ENCODE measurements at regions not wholly inside any gene's neighbourhood (a gene's known extent, or its start where the extent isn't known, plus 50 kb on each side); places are given as distances from the start of the nearest gene placed in this dataset.

DNA sequence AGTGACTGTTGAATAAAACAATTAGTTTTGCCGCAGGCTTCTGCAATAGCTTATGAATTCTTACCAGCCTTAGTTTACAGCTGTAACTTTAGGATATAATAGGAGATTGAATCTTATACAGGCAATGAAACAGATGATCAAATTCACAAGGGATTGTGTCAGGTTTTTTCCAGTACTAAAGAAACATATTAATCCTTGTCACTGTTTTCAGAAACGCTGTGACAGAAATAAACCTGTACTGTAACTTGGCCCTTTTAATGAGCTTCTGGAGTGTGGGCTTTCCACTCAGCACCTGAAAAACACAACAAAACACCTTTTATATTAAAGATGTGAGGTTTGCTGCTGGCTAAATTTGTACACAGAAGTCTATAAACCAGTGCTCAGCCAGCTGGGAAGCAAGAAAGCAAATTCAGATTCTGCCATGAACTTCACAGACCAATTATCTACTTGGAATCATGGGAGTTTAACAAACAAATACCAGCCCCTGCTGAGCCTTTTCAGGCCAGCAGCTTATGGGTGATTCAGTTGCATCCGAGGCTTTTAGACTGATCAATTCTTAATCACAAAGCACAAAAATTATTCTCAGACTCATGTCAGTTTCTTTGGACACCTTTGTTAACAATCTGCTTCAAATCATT lies 109.5 kb downstream of the FOXG1 start:
- Histone ChIP-seq H3K4me1 (replicated peaks in 1 of 4; ENCODE audit: control insufficient read depth in 3 of 4, insufficient read depth in 4 of 4, low read length in 3 of 4) (peaks cover 0 to 7% (median 0%) of the 10 kb centered on the region in 4 experiments; a peak in 3 of 7 replicates), H4K91ac (replicated peaks; ENCODE audit: insufficient read length, low read length) (no peak overlapping the region), H3K79me1 (ENCODE audit: low read depth, low read length) (no peaks in the 10 kb centered on the region), H3K27ac (ENCODE audit: low read depth, low read length) (no peak overlapping the region), H3K27me3 (replicated peaks in 1 of 4; ENCODE audit: control insufficient read depth in 3 of 4, extremely low read depth in 1 of 4, insufficient read depth in 3 of 4, low read length in 3 of 4) (no peaks in the 10 kb centered on the region), H3K14ac (ENCODE audit: insufficient read length) (no peak overlapping the region), H4K8ac (ENCODE audit: extremely low read depth, insufficient read depth, low read length) (no peak overlapping the region), H3K56ac (replicated peaks; ENCODE audit: insufficient read length, low read depth, low read length) (no peak overlapping the region), H3K18ac (ENCODE audit: extremely low read depth, low read length) (no peak overlapping the region), H2AFZ (ENCODE audit: low read length) (peak overlapping the region; percentile 94; the same call in 1 of the 2 replicates), H3K4me3 (ENCODE audit: extremely low read depth in 1 of 4, insufficient read depth in 2 of 4, low read depth in 3 of 4, low read length in 4 of 4) (no peak overlapping the region), H2BK15ac (ENCODE audit: low read length) (no peak overlapping the region), H3K4ac (replicated peaks; ENCODE audit: insufficient read length, low read depth, low read length) (no peak overlapping the region), H2BK20ac (ENCODE audit: low read length) (no peak overlapping the region), H4K20me1 (replicated peaks in 1 of 2; ENCODE audit: control insufficient read depth in 1 of 2, insufficient read depth in 2 of 2, low read length in 2 of 2) (no peaks in the 10 kb centered on the region), H2BK5ac (ENCODE audit: low read depth, low read length) (no peak overlapping the region), H3K23me2 (ENCODE audit: low read depth, low read length) (no peaks in the 10 kb centered on the region), H3K36me3 (ENCODE audit: control insufficient read depth in 2 of 4, insufficient read depth in 4 of 4, low read length in 3 of 4) (no peaks in the 10 kb centered on the region), H2AK5ac (ENCODE audit: low read depth, low read length) (no peak overlapping the region), H2BK12ac (ENCODE audit: low read depth, low read length) (no peak overlapping the region), H3K23ac (ENCODE audit: insufficient read length) (no peak overlapping the region), H3K9ac (replicated peaks in 1 of 4; ENCODE audit: extremely low read depth in 1 of 4, low read depth in 3 of 4, low read length in 3 of 4) (no peak overlapping the region), H4K5ac (ENCODE audit: insufficient read length, low read depth, low read length) (no peak overlapping the region), H2BK120ac (replicated peaks; ENCODE audit: low read depth, low read length) (no peak overlapping the region), H3K9me3 (ENCODE audit: insufficient read depth in 2 of 2, low read depth in 1 of 2, low read length in 1 of 2) (no peaks in the 10 kb centered on the region), H3K79me2 (ENCODE audit: control insufficient read depth in 1 of 2, insufficient read depth in 2 of 2, low read length in 2 of 2) (no peaks in the 10 kb centered on the region), H3K4me2 (ENCODE audit: insufficient read depth in 1 of 2, low read depth in 2 of 2, low read length in 2 of 2) (no peak overlapping the region)
- FAIRE-seq (peak; percentile 24), DNase-seq (ENCODE audit: low read depth in 1 of 2, low spot score in 2 of 2) (no peak)
- 73% methylated on average over 3 of the region's 3 CpGs; no CpG with 5 or more reads in 1 of the 2 experiments for WGBS, 2 experiments (ENCODE audit: extremely low coverage in 1 of 2, insufficient coverage in 1 of 2, insufficient read length in 1 of 2, insufficient replicate concordance in 2 of 2, low coverage in 1 of 2, low lambda C conversion rate in 2 of 2, missing lambda C conversion rate in 1 of 2)
- POLR2A ChIA-PET (ENCODE audit: partially characterized antibody), result no interaction called here
- TF ChIP-seq POU5F1 (IDR thresholded peaks at IDR 0.05; ENCODE audit: low read depth, low read length) (no peak), CHD1 (IDR thresholded peaks at IDR 0.05; ENCODE audit: low read depth, low read length) (no peak)
- TF ChIP-seq, protein P1, sequence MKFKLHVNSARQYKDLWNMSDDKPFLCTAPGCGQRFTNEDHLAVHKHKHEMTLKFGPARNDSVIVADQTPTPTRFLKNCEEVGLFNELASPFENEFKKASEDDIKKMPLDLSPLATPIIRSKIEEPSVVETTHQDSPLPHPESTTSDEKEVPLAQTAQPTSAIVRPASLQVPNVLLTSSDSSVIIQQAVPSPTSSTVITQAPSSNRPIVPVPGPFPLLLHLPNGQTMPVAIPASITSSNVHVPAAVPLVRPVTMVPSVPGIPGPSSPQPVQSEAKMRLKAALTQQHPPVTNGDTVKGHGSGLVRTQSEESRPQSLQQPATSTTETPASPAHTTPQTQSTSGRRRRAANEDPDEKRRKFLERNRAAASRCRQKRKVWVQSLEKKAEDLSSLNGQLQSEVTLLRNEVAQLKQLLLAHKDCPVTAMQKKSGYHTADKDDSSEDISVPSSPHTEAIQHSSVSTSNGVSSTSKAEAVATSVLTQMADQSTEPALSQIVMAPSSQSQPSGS (IDR thresholded peaks at IDR 0.05; ENCODE audit: low read length), result no peak
- CTCF ChIA-PET (ENCODE audit: partially characterized antibody), result interaction anchor here (1.2 kb wide), 1 partner anchor 1338 kb away, joined by 3 read pairs; no protein-coding TSS in a partner anchor
